Natural killer cell (primary cell): ENCODE measurements at regions not wholly inside any gene's neighbourhood (a gene's known extent, or its start where the extent isn't known, plus 50 kb on each side); places are given as distances from the start of the nearest gene placed in this dataset.

Source experiments
- ATAC-seq, 3 donors: fragments of 150-1000 bp in 2 of 3; fragments of 200-7000 bp in 1 of 3; cut with Tn5 transposase; 1 replicate in 1 of 3; 2 replicates in 2 of 3; pipeline ENCODE4 v1.10.0; 2021; ENCODE audit warnings: mild to moderate bottlenecking in 2 of 3, moderate library complexity in 2 of 3
- DNase-seq, 2 donors: peaks; one replicate each; pipeline versions ENCODE4 v3.0.0 to v3.0.0-alpha.2; 2013 to 2021; ENCODE audit warnings: mixed read lengths in 1 of 2
- H3K27ac ChIP-seq: one replicate; pipeline ENCODE4 v1.5.1; 2013; ENCODE audit warnings: mild to moderate bottlenecking, low read length
- H3K27me3 ChIP-seq: one replicate; pipeline ENCODE4 v1.6.1; 2013; ENCODE audit warnings: low read length; ENCODE audit not compliant: control insufficient read depth, insufficient read depth
- H3K36me3 ChIP-seq: one replicate; pipeline ENCODE4 v1.6.1; 2013; ENCODE audit warnings: low read length; ENCODE audit not compliant: control insufficient read depth, insufficient read depth
- H3K4me1 ChIP-seq: one replicate; pipeline ENCODE4 v1.6.1; 2013; ENCODE audit warnings: low read length; ENCODE audit not compliant: control insufficient read depth, insufficient read depth
- H3K4me3 ChIP-seq: one replicate; pipeline ENCODE4 v1.5.1; 2013; ENCODE audit warnings: low read length
- H3K9me3 ChIP-seq: one replicate; pipeline ENCODE4 v1.6.1; 2013; ENCODE audit warnings: low read length; ENCODE audit not compliant: control insufficient read depth, insufficient read depth
- H3K27ac Mint-ChIP-seq, 2 donors: one replicate each; pipeline ENCODE4 v1.8.0; 2022; ENCODE audit warnings: mild to moderate bottlenecking in 2 of 2, mixed read lengths in 2 of 2, moderate library complexity in 1 of 2
- H3K27me3 Mint-ChIP-seq, 2 donors: one replicate each; pipeline ENCODE4 v1.8.0; 2022; ENCODE audit warnings: low read depth in 2 of 2, mixed read lengths in 2 of 2
- H3K36me3 Mint-ChIP-seq: one replicate; pipeline ENCODE4 v1.8.0; 2022; ENCODE audit warnings: mixed read lengths
- H3K4me1 Mint-ChIP-seq, 2 donors: one replicate each; pipeline ENCODE4 v1.8.0; 2022; ENCODE audit warnings: mixed read lengths in 2 of 2
- H3K4me3 Mint-ChIP-seq: one replicate; pipeline ENCODE4 v1.8.0; 2022; ENCODE audit warnings: mild to moderate bottlenecking, moderate library complexity, mixed read lengths
- H3K9me3 Mint-ChIP-seq, 2 donors: one replicate each; pipeline ENCODE4 v1.8.0; 2022; ENCODE audit warnings: mixed read lengths in 2 of 2
- WGBS: methylation state at CpG from one replicate; pipeline ENCODE4 v1.1.7; 2013; ENCODE audit warnings: missing lambda C conversion rate; ENCODE audit not compliant: insufficient coverage; 5-methylcytosine and 5-hydroxymethylcytosine counted together
- intact Hi-C: fragments of 100-400 bp; cut with micrococcal nuclease; formaldehyde crosslinking; loops from one replicate; pipeline ENCODE4 v1.14.2; 2022
- TF ChIP-seq, protein P1 (sequence below): fragments of 200-600 bp; IDR thresholded peaks from one replicate; pipeline ENCODE4 v1.8.0; 2022; ENCODE audit warnings: antibody characterized with exemption

DNA sequence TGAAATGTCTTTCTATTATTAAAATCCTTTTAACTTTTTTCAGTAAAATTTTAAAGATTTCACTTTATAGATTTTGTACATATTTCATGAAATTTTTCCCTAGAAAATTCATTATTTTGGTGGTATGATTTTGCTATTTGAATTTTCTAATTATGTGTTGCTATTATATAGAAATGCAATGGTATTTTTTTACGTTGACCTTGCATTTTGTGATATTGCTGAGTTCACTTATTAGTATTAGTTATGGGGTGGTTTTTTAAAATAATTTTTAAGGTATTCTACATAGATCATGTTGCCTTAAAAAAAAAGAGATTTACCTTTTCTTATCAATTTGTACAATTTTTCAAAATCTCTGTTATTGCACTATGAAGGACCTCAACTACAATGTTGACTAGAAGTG is 458.3 kb downstream of the TLE1 start:
- H3K4me3 Mint-ChIP-seq, result no peak overlapping the region
- WGBS, result no CpG with 5 or more reads among the region's 1 CpG
- Histone ChIP-seq H3K27ac (no peak overlapping the region), H3K4me1 (no peaks in the 10 kb centered on the region), H3K27me3 (no peaks in the 10 kb centered on the region), H3K9me3 (no peaks in the 10 kb centered on the region), H3K4me3 (no peak overlapping the region), H3K36me3 (no peaks in the 10 kb centered on the region)
- no peaks in the 10 kb centered on the region for H3K27me3 Mint-ChIP-seq
- no peaks in the 10 kb centered on the region for H3K36me3 Mint-ChIP-seq
- peaks cover 4 to 9% of the 10 kb centered on the region in 2 donors for H3K9me3 Mint-ChIP-seq
- TF ChIP-seq, protein P1, sequence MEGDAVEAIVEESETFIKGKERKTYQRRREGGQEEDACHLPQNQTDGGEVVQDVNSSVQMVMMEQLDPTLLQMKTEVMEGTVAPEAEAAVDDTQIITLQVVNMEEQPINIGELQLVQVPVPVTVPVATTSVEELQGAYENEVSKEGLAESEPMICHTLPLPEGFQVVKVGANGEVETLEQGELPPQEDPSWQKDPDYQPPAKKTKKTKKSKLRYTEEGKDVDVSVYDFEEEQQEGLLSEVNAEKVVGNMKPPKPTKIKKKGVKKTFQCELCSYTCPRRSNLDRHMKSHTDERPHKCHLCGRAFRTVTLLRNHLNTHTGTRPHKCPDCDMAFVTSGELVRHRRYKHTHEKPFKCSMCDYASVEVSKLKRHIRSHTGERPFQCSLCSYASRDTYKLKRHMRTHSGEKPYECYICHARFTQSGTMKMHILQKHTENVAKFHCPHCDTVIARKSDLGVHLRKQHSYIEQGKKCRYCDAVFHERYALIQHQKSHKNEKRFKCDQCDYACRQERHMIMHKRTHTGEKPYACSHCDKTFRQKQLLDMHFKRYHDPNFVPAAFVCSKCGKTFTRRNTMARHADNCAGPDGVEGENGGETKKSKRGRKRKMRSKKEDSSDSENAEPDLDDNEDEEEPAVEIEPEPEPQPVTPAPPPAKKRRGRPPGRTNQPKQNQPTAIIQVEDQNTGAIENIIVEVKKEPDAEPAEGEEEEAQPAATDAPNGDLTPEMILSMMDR, result no peak
- H3K4me1 Mint-ChIP-seq, result no peaks in the 10 kb centered on the region
- intact Hi-C loops, result no loop called here
- no peak overlapping the region for H3K27ac Mint-ChIP-seq
- DNase-seq (no peak), ATAC-seq (no peak)

DNA sequence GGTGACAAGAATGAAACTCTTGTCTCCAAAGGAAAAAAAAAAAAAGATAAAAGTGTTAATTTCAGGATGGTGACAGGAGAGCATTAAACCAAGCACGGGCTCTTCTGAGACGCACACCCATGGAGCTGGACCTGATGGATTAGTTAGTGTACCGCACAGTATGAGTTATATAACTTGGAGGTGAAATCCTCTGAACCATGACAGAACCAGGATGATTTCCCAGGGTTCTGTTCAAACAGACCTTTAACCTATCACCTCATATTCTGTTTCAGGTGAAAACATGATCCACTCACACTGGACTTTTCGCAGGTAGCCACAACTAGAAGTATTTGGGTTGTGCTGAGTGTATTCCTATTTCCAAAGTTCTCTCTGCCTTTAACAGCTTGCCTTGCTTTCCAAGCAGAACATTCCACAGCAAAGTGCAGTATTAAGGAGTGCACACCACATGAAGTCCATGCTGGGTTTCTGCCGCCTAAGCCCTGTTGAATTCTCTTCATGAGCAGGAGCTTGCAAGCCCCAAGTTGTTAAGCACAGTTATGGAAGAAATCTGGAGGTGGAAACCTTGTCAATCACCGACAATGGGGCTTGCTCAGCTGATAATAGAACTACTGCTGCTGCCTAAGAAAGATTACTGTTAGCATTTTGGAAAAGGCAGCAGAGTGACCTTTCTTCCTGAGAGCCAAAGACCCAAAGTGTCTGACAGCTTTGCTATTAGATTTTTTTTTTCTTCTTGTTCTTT is 461.7 kb downstream of the TLE1 start:
- no peaks in the 10 kb centered on the region for H3K4me1 Mint-ChIP-seq
- intact Hi-C loops, result no loop called here
- TF ChIP-seq, protein P1, result no peak
- no peaks in the 10 kb centered on the region for H3K27me3 ChIP-seq
- no peak overlapping the region for H3K4me3 Mint-ChIP-seq
- no peaks in the 10 kb centered on the region for H3K36me3 Mint-ChIP-seq
- no peak overlapping the region for H3K27ac Mint-ChIP-seq
- H3K9me3 ChIP-seq, result no peaks in the 10 kb centered on the region
- 87% methylated on average over 5 of the region's 6 CpGs for WGBS
- peaks cover 0 to 3% of the 10 kb centered on the region in 2 donors for H3K9me3 Mint-ChIP-seq
- H3K27ac ChIP-seq, result no peak overlapping the region
- no peaks in the 10 kb centered on the region for H3K36me3 ChIP-seq
- no peak overlapping the region for H3K4me3 ChIP-seq
- no peaks in the 10 kb centered on the region for H3K4me1 ChIP-seq
- no peaks in the 10 kb centered on the region for H3K27me3 Mint-ChIP-seq
- ATAC-seq (no peak), DNase-seq (no peak)

GRCh38 chr9:81225596-81225995 is 463.8 kb downstream of the TLE1 start:
- intact Hi-C loops, result no loop called here
- no peak overlapping the region for H3K4me3 Mint-ChIP-seq
- H3K27ac ChIP-seq, result no peak overlapping the region
- H3K4me1 ChIP-seq, result no peaks in the 10 kb centered on the region
- H3K4me3 ChIP-seq, result no peak overlapping the region
- H3K36me3 Mint-ChIP-seq, result no peaks in the 10 kb centered on the region
- WGBS, result 55% methylated on average over 1 of the region's 1 CpG
- ATAC-seq, result no peak
- peaks cover 0 to 3% of the 10 kb centered on the region in 2 donors for H3K9me3 Mint-ChIP-seq
- H3K36me3 ChIP-seq, result no peaks in the 10 kb centered on the region
- H3K27ac Mint-ChIP-seq, result no peak overlapping the region
- no peaks in the 10 kb centered on the region for H3K4me1 Mint-ChIP-seq
- no peaks in the 10 kb centered on the region for H3K9me3 ChIP-seq
- TF ChIP-seq, protein P1, result no peak
- no peak for DNase-seq
- H3K27me3 ChIP-seq, result no peaks in the 10 kb centered on the region
- no peaks in the 10 kb centered on the region for H3K27me3 Mint-ChIP-seq
